Endothelial cell of umbilical vein (primary cell): ENCODE measurements at regions not wholly inside any gene's neighbourhood (a gene's known extent, or its start where the extent isn't known, plus 50 kb on each side); places are given as distances from the start of the nearest gene placed in this dataset.

ENCODE experiments used
- BruUV-seq: library from RNA; stranded (reverse); fragments of 400-500 nt; replicated peaks from 2 replicates; lab custom pipeline; 2021; lab: Mats Ljungman, UMichigan
- CTCF ChIA-PET: fragments of 300-600, 350-600 bp; sonication (Branson Sonifier 250); formaldehyde crosslinking; loops from one replicate; lab custom pipeline; 2021; ENCODE audit warnings: antibody characterized with exemption, inconsistent platforms; lab: Charles Lee
- POLR2A ChIA-PET: fragments of 300-600, 350-600 bp; sonication (Branson Sonifier 250); formaldehyde crosslinking; loops from one replicate; lab custom pipeline; 2021; ENCODE audit warnings: antibody characterized with exemption, inconsistent platforms; lab: Charles Lee
- DNase-seq: peaks from one replicate; pipeline ENCODE4 v3.0.0-alpha.2; 2011; ENCODE audit warnings: low read depth, low spot score
- FAIRE-seq: peaks from 2 replicates; lab custom pipeline; 2011; peaks lifted over from hg19 to GRCh38; lab: Jason Lieb, UNC
- H2AFZ ChIP-seq: 2 replicates; pipeline ENCODE4 v1.6.0; 2012; ENCODE audit warnings: low read depth, low read length, control low read depth, inconsistent platforms
- H3K27ac ChIP-seq: 2 replicates; pipeline ENCODE4 v1.5.1; 2011; ENCODE audit warnings: low read depth, mild to moderate bottlenecking, control low read depth, low read length, moderate library complexity; ENCODE audit not compliant: insufficient read depth
- H3K27me3 ChIP-seq, 2 experiments: 2 replicates each; pipeline versions ENCODE4 v1.6.0 to v1.6.1; 2011; ENCODE audit warnings: low read length in 2 of 2, mixed read lengths in 1 of 2; ENCODE audit not compliant: control insufficient read depth in 2 of 2, insufficient read depth in 2 of 2
- H3K36me3 ChIP-seq, 2 experiments: 2 replicates in 1 of 2; 3 replicates in 1 of 2; pipeline ENCODE4 v1.5.1; 2011; ENCODE audit warnings: low read length in 2 of 2, mild to moderate bottlenecking in 1 of 2, moderate library complexity in 1 of 2; ENCODE audit not compliant: control insufficient read depth in 2 of 2, insufficient read depth in 2 of 2; ENCODE audit errors: extremely low read depth in 1 of 2
- H3K4me1 ChIP-seq: 3 replicates; pipeline ENCODE4 v1.5.1; 2011; ENCODE audit warnings: mild to moderate bottlenecking, low read length; ENCODE audit not compliant: control insufficient read depth, insufficient read depth; ENCODE audit errors: extremely low read depth
- H3K4me2 ChIP-seq: 2 replicates; pipeline ENCODE4 v1.6.1; 2011; ENCODE audit warnings: low read length, control low read depth, mixed read lengths; ENCODE audit not compliant: insufficient read depth
- H3K4me3 ChIP-seq, 3 experiments: fragments of 200-600 bp in 1 of 3; sonication (generic), shearing (Covaris generic) in 1 of 3; replicated peaks in 1 of 3; 2 replicates each; pipeline ENCODE4 v1.5.1; 2011 to 2016; ENCODE audit warnings: control low read depth in 3 of 3, low read length in 3 of 3, mild to moderate bottlenecking in 2 of 3, inconsistent platforms in 1 of 3, low read depth in 1 of 3, moderate library complexity in 1 of 3; ENCODE audit not compliant: insufficient read depth in 1 of 3
- H3K79me2 ChIP-seq: 2 replicates; pipeline ENCODE4 v1.6.0; 2012; ENCODE audit warnings: low read length, inconsistent platforms; ENCODE audit not compliant: control insufficient read depth, insufficient read depth
- H3K9ac ChIP-seq: replicated peaks from 2 replicates; pipeline ENCODE3; 2011; ENCODE audit warnings: low read length, control low read depth; ENCODE audit not compliant: insufficient read depth; ENCODE audit errors: extremely low read depth
- H3K9me1 ChIP-seq: replicated peaks from 3 replicates; pipeline ENCODE4 v1.6.0; 2011; ENCODE audit warnings: mild to moderate bottlenecking, low read length; ENCODE audit not compliant: control insufficient read depth, insufficient read depth; ENCODE audit errors: extremely low read depth
- H3K9me3 ChIP-seq: replicated peaks from 2 replicates; pipeline ENCODE4 v1.5.1; 2012; ENCODE audit warnings: low read length, inconsistent platforms; ENCODE audit not compliant: control insufficient read depth, insufficient read depth
- H4K20me1 ChIP-seq: replicated peaks from 2 replicates; pipeline ENCODE3; 2011; ENCODE audit warnings: mild to moderate bottlenecking, low read length; ENCODE audit not compliant: control insufficient read depth, insufficient read depth; ENCODE audit errors: extremely low read depth
- CTCF ChIP-seq, 2 donors: IDR thresholded peaks; 1 replicate in 1 of 2; 2 replicates in 1 of 2; pipeline ENCODE4 v1.5.1; 2011; ENCODE audit warnings: low read length in 2 of 2, mild to moderate bottlenecking in 2 of 2, moderate library complexity in 2 of 2, control low read depth in 1 of 2, inconsistent platforms in 1 of 2, low read depth in 1 of 2; ENCODE audit not compliant: insufficient read depth in 1 of 2; ENCODE audit errors: extremely low read depth in 1 of 2
- EZH2 ChIP-seq: IDR thresholded peaks from 2 replicates; pipeline ENCODE4 v1.6.1; 2012; ENCODE audit warnings: borderline replicate concordance, low read depth, mild to moderate bottlenecking, moderate library complexity, low read length, inconsistent platforms; ENCODE audit not compliant: severe bottlenecking
- FOS ChIP-seq: IDR thresholded peaks from 2 replicates; pipeline ENCODE4 v1.6.1; 2011; ENCODE audit warnings: mild to moderate bottlenecking, low read length, moderate library complexity, borderline replicate concordance; ENCODE audit not compliant: insufficient read depth
- GATA2 ChIP-seq: IDR thresholded peaks from 2 replicates; pipeline ENCODE4 v1.7.0; 2011; ENCODE audit warnings: low read depth, mild to moderate bottlenecking, moderate library complexity, mixed read lengths, low read length; ENCODE audit not compliant: insufficient read length, insufficient read depth
- JUN ChIP-seq: IDR thresholded peaks from 2 replicates; pipeline ENCODE4 v1.6.1; 2011; ENCODE audit warnings: borderline replicate concordance, low read depth; ENCODE audit not compliant: insufficient read length, insufficient read depth
- MAX ChIP-seq: IDR thresholded peaks from 2 replicates; pipeline ENCODE4 v1.6.1; 2011; ENCODE audit not compliant: insufficient read depth, insufficient read length
- MYC ChIP-seq: IDR thresholded peaks from one replicate; pipeline ENCODE4 v1.6.1; 2011; ENCODE audit warnings: mild to moderate bottlenecking, low read depth, low read length
- POLR2A ChIP-seq: IDR thresholded peaks from 2 replicates; pipeline ENCODE4 v1.6.1; 2012; ENCODE audit warnings: low read depth, mild to moderate bottlenecking, control low read depth, low read length
- POLR2AphosphoS5 ChIP-seq: IDR thresholded peaks from 2 replicates; pipeline ENCODE4 v1.6.1; 2012; ENCODE audit warnings: low read depth, mild to moderate bottlenecking, control low read depth, low read length, moderate library complexity; ENCODE audit not compliant: insufficient read depth
- dilution Hi-C: fragments of 300-500 bp; cut with MboI; formaldehyde crosslinking; loops from one replicate; pipeline ENCODE4 v1.15.0; 2019; ENCODE audit warnings: low sequenced_read_pairs; ENCODE audit not compliant: extremely low pct_ligation_motif_present
- intact Hi-C: fragments of 100-400 bp; cut with micrococcal nuclease; formaldehyde crosslinking; loops from one replicate; pipeline ENCODE4 v1.10.0; 2022

- Histone ChIP-seq H3K27ac (no peak overlapping the region), H3K4me3 (no peak overlapping the region), H3K27me3 (peaks cover 0 to 6% of the 10 kb centered on the region in 2 experiments), H4K20me1 (no peaks in the 10 kb centered on the region), H3K9me1 (no peaks in the 10 kb centered on the region), H3K4me1 (no peaks in the 10 kb centered on the region), H3K4me2 (no peak overlapping the region), H3K9me3 (no peaks in the 10 kb centered on the region), H3K36me3 (no peaks in the 10 kb centered on the region), H2AFZ (no peak overlapping the region), H3K9ac (no peak overlapping the region), H3K79me2 (no peaks in the 10 kb centered on the region)
- dilution Hi-C loops = no loop called here
- no TSS peak for BruUV-seq
- DNase-seq = no peak
- intact Hi-C loops = no loop called here
- ChIA-PET CTCF (interaction anchor here (0.9 to 1.3 kb wide), 2 partner anchors 30 to 92 kb away, joined by 3 read pairs; no protein-coding TSS in a partner anchor), POLR2A (no interaction called here)
- no peak for FAIRE-seq
- TF ChIP-seq POLR2AphosphoS5 = no peak
- TF ChIP-seq FOS = no peak
- TF ChIP-seq POLR2A = no peak
- TF ChIP-seq CTCF (IDR thresholded peaks at IDR 0.05; ENCODE audit: extremely low read depth in 1 of 2, insufficient read depth in 1 of 2, low read depth in 1 of 2, low read length in 2 of 2) = no peak
- TF ChIP-seq GATA2 = no peak
- no peak for TF ChIP-seq EZH2
- no peak for TF ChIP-seq MYC
- no peak for TF ChIP-seq JUN
- no peak for TF ChIP-seq MAX
Measured at GRCh38 chr2:163253621-163254285, 415.2 kb upstream of the KCNH7 start.
